IMR-90 (cell line): ENCODE measurements at regions not wholly inside any gene's neighbourhood (a gene's known extent, or its start where the extent isn't known, plus 50 kb on each side); places are given as distances from the start of the nearest gene placed in this dataset.

ENCODE experiments used
- ATAC-seq: fragments of 200-7000 bp; cut with Tn5 transposase; 2 replicates; pipeline ENCODE4 v1.9.1; 2020; ENCODE audit warnings: low read depth, mild to moderate bottlenecking, moderate library complexity
- BruUV-seq: library from RNA; stranded (reverse); fragments of 400-500 nt; replicated peaks from 2 replicates; lab custom pipeline; 2021; lab: Mats Ljungman, UMichigan
- CTCF ChIA-PET: fragments of 300-600 bp; formaldehyde crosslinking; extraction: SDS; loops from one replicate; lab custom pipeline; 2021; ENCODE audit warnings: antibody characterized with exemption; lab: Yijun Ruan, JAX
- POLR2A ChIA-PET: fragments of 300-600 bp; sonication (Branson Sonifier 250); formaldehyde crosslinking; loops from one replicate; lab custom pipeline; 2022; ENCODE audit warnings: antibody characterized with exemption; ENCODE audit not compliant: unreplicated experiment; lab: Charles Lee
- DNase-seq: peaks from one replicate; pipeline ENCODE4 v3.0.0; 2013
- H2AFZ ChIP-seq: replicated peaks from 2 replicates; pipeline ENCODE3; 2013; ENCODE audit warnings: low read length, mild to moderate bottlenecking; ENCODE audit not compliant: poor library complexity
- H2AK5ac ChIP-seq: 2 replicates; pipeline ENCODE4 v1.6.1; 2013; ENCODE audit warnings: low read depth, low read length, inconsistent platforms
- H2AK9ac ChIP-seq: replicated peaks from 2 replicates; pipeline ENCODE3; 2013; ENCODE audit warnings: mild to moderate bottlenecking, low read depth, low read length, moderate library complexity; ENCODE audit not compliant: poor library complexity
- H2BK120ac ChIP-seq: 2 replicates; pipeline ENCODE4 v1.6.1; 2013; ENCODE audit warnings: low read depth, low read length, inconsistent platforms
- H2BK15ac ChIP-seq: 3 replicates; pipeline ENCODE4 v1.6.1; 2013; ENCODE audit warnings: low read depth, low read length, inconsistent platforms
- H2BK20ac ChIP-seq: 2 replicates; pipeline ENCODE4 v1.6.1; 2013; ENCODE audit warnings: low read depth, mild to moderate bottlenecking, inconsistent platforms, low read length, moderate library complexity
- H2BK5ac ChIP-seq: 2 replicates; pipeline ENCODE4 v1.6.1; 2013; ENCODE audit warnings: mild to moderate bottlenecking, low read depth, low read length, inconsistent platforms; ENCODE audit not compliant: poor library complexity, severe bottlenecking
- H3K14ac ChIP-seq: replicated peaks from 2 replicates; pipeline ENCODE4 v1.6.1; 2013; ENCODE audit warnings: low read depth, low read length, inconsistent platforms
- H3K18ac ChIP-seq: 2 replicates; pipeline ENCODE4 v1.6.1; 2013; ENCODE audit warnings: low read depth, low read length, control low read depth
- H3K23ac ChIP-seq: 2 replicates; pipeline ENCODE4 v1.6.1; 2013; ENCODE audit warnings: low read depth, low read length, inconsistent platforms
- H3K27ac ChIP-seq: 2 replicates; pipeline ENCODE4 v1.5.1; 2013; ENCODE audit warnings: mild to moderate bottlenecking, control low read depth, low read length; ENCODE audit not compliant: insufficient read depth
- H3K27me3 ChIP-seq: 2 replicates; pipeline ENCODE4 v1.6.1; 2013; ENCODE audit warnings: low read length; ENCODE audit not compliant: control insufficient read depth, insufficient read depth
- H3K36me3 ChIP-seq: 2 replicates; pipeline ENCODE4 v1.6.1; 2013; ENCODE audit warnings: low read length, mixed read lengths; ENCODE audit not compliant: control insufficient read depth, insufficient read depth
- H3K4ac ChIP-seq: 2 replicates; pipeline ENCODE4 v1.6.1; 2013; ENCODE audit warnings: low read depth, low read length, inconsistent platforms
- H3K4me1 ChIP-seq: 2 replicates; pipeline ENCODE4 v1.6.1; 2013; ENCODE audit warnings: low read length, mixed read lengths; ENCODE audit not compliant: control insufficient read depth, insufficient read depth
- H3K4me2 ChIP-seq: 2 replicates; pipeline ENCODE4 v1.6.1; 2013; ENCODE audit warnings: low read depth, mild to moderate bottlenecking, control low read depth, low read length, moderate library complexity
- H3K4me3 ChIP-seq: 2 replicates; pipeline ENCODE4 v1.5.1; 2013; ENCODE audit warnings: low read depth, mild to moderate bottlenecking, control low read depth, low read length, moderate library complexity; ENCODE audit not compliant: insufficient read depth
- H3K56ac ChIP-seq: 2 replicates; pipeline ENCODE4 v1.6.1; 2013; ENCODE audit warnings: low read length, inconsistent platforms; ENCODE audit not compliant: insufficient read depth; ENCODE audit errors: extremely low read depth
- H3K79me1 ChIP-seq, 2 experiments: 2 replicates each; pipeline ENCODE4 v1.6.1; 2013; ENCODE audit warnings: low read length in 2 of 2, inconsistent platforms in 1 of 2, low read depth in 1 of 2
- H3K9ac ChIP-seq: 2 replicates; pipeline ENCODE4 v1.6.1; 2013; ENCODE audit warnings: low read depth, low read length, control low read depth
- H3K9me1 ChIP-seq: 2 replicates; pipeline ENCODE4 v1.6.1; 2013; ENCODE audit warnings: low read length, inconsistent platforms; ENCODE audit not compliant: insufficient read depth
- H3K9me3 ChIP-seq: 2 replicates; pipeline ENCODE4 v1.6.1; 2013; ENCODE audit warnings: low read length; ENCODE audit not compliant: control insufficient read depth, insufficient read depth
- H4K20me1 ChIP-seq: 2 replicates; pipeline ENCODE4 v1.6.1; 2013; ENCODE audit warnings: low read length, inconsistent platforms; ENCODE audit not compliant: insufficient read depth
- H4K5ac ChIP-seq: 2 replicates; pipeline ENCODE4 v1.6.1; 2013; ENCODE audit warnings: mild to moderate bottlenecking, low read depth, low read length, control low read depth
- H4K8ac ChIP-seq, 2 experiments: 2 replicates each; pipeline ENCODE4 v1.6.1; 2013; ENCODE audit warnings: low read depth in 2 of 2, low read length in 2 of 2, control low read depth in 1 of 2, inconsistent platforms in 1 of 2
- H4K91ac ChIP-seq: 2 replicates; pipeline ENCODE4 v1.6.1; 2013; ENCODE audit warnings: low read depth, low read length, inconsistent platforms; ENCODE audit not compliant: insufficient read depth
- CHD1 ChIP-seq: IDR thresholded peaks from 2 replicates; pipeline ENCODE4 v1.6.1; 2012; ENCODE audit warnings: low read depth, low read length, improper control_type of control experiment
- RAD21 ChIP-seq: IDR thresholded peaks from 2 replicates; pipeline ENCODE4 v1.6.1; 2012; ENCODE audit warnings: low read length, improper control_type of control experiment
- RCOR1 ChIP-seq: IDR thresholded peaks from 2 replicates; pipeline ENCODE4 v1.6.1; 2012; ENCODE audit warnings: mild to moderate bottlenecking, low read length, improper control_type of control experiment; ENCODE audit not compliant: insufficient replicate concordance
- RFX5 ChIP-seq: IDR thresholded peaks from 2 replicates; pipeline ENCODE4 v1.8.0; 2012; ENCODE audit warnings: low read depth, mild to moderate bottlenecking, low read length, moderate library complexity
- WGBS, 2 experiments: methylation state at CpG; one replicate each; pipeline versions ENCODE4 v1.1.5 to v1.1.7; 2013; ENCODE audit warnings: missing lambda C conversion rate in 2 of 2; ENCODE audit not compliant: insufficient read length in 1 of 2; ENCODE audit errors: extremely low coverage in 2 of 2; 5-methylcytosine and 5-hydroxymethylcytosine counted together
- dilution Hi-C: fragments of 300-500 bp; cut with HindIII; formaldehyde crosslinking; loops from one replicate; pipeline ENCODE4 v1.14.3; 2018; ENCODE audit warnings: low sequenced_read_pairs; ENCODE audit not compliant: unreplicated experiment
- in situ Hi-C: fragments of 300-500 bp; cut with MboI; formaldehyde crosslinking; loops from 3 replicates; pipeline ENCODE4 v1.14.3; 2019; ENCODE audit warnings: low sequenced_read_pairs, inconsistent platforms, mixed read lengths
- intact Hi-C: fragments of 100-400 bp; cut with micrococcal nuclease; formaldehyde crosslinking; loops from 2 replicates; pipeline ENCODE4 v1.10.0; 2022
- TF ChIP-seq, protein P1 (sequence below): fragments of 150-350 bp; IDR thresholded peaks from 2 replicates; pipeline ENCODE4 v1.6.1; 2016; ENCODE audit warnings: low read depth, mild to moderate bottlenecking, low read length, moderate library complexity, borderline replicate concordance

GRCh38 chr6:14656078-14656521 is 538.5 kb downstream of the CD83 start:
- ChIA-PET CTCF (interaction anchor here (1.0 kb wide), 1 partner anchor 45 kb away, joined by 3 read pairs; no protein-coding TSS in a partner anchor), POLR2A (no interaction called here)
- Histone ChIP-seq H3K23ac (no peak overlapping the region), H3K14ac (no peak overlapping the region), H2BK5ac (no peak overlapping the region), H2AFZ (no peak overlapping the region), H4K20me1 (no peaks in the 10 kb centered on the region), H2BK120ac (no peak overlapping the region), H4K91ac (no peak overlapping the region), H3K9me1 (no peaks in the 10 kb centered on the region), H2AK5ac (no peak overlapping the region), H3K18ac (no peak overlapping the region), H3K4ac (no peak overlapping the region), H3K9me3 (no peaks in the 10 kb centered on the region), H3K4me1 (peaks cover 6% of the 10 kb centered on the region), H2BK20ac (no peak overlapping the region), H3K79me1 (no peaks in the 10 kb centered on the region), H3K4me3 (no peak overlapping the region), H2BK15ac (no peak overlapping the region), H3K9ac (no peak overlapping the region), H3K27me3 (peaks cover 2% of the 10 kb centered on the region), H3K36me3 (no peaks in the 10 kb centered on the region), H4K5ac (no peak overlapping the region), H2AK9ac (no peak overlapping the region), H3K27ac (no peak overlapping the region), H3K4me2 (no peak overlapping the region), H3K56ac (no peak overlapping the region), H4K8ac (no peak overlapping the region)
- no CpG with 5 or more reads among the region's 4 CpGs for WGBS, 2 experiments
- TF ChIP-seq RFX5 = no peak
- TF ChIP-seq, protein P1, sequence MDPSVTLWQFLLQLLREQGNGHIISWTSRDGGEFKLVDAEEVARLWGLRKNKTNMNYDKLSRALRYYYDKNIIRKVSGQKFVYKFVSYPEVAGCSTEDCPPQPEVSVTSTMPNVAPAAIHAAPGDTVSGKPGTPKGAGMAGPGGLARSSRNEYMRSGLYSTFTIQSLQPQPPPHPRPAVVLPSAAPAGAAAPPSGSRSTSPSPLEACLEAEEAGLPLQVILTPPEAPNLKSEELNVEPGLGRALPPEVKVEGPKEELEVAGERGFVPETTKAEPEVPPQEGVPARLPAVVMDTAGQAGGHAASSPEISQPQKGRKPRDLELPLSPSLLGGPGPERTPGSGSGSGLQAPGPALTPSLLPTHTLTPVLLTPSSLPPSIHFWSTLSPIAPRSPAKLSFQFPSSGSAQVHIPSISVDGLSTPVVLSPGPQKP = no peak
- TF ChIP-seq CHD1 = no peak
- no peak for TF ChIP-seq RCOR1
- no peak for TF ChIP-seq RAD21
- in situ Hi-C loops (no loop called here), dilution Hi-C loops (no loop called here), intact Hi-C loops (no loop called here)
- BruUV-seq = no TSS peak
- no peak for ATAC-seq
- no peak for DNase-seq
